DOHH2 (cell line): ENCODE measurements at regions not wholly inside any gene's neighbourhood (a gene's known extent, or its start where the extent isn't known, plus 50 kb on each side); places are given as distances from the start of the nearest gene placed in this dataset.

ENCODE experiments used
- CTCF ChIP-seq: fragments of 200-600 bp; sonication (generic); IDR thresholded peaks from one replicate; pipeline ENCODE4 v1.5.1; 2014; ENCODE audit warnings: antibody characterized with exemption, mild to moderate bottlenecking, low read depth, low read length; ENCODE audit not compliant: poor library complexity, severe bottlenecking
- EZH2phosphoT487 ChIP-seq: fragments of 200-600 bp; sonication (generic); IDR thresholded peaks from 2 replicates; pipeline ENCODE4 v1.6.1; 2017; ENCODE audit warnings: borderline replicate concordance, mild to moderate bottlenecking, antibody characterized with exemption, low read length, moderate library complexity, mixed read lengths

DNA sequence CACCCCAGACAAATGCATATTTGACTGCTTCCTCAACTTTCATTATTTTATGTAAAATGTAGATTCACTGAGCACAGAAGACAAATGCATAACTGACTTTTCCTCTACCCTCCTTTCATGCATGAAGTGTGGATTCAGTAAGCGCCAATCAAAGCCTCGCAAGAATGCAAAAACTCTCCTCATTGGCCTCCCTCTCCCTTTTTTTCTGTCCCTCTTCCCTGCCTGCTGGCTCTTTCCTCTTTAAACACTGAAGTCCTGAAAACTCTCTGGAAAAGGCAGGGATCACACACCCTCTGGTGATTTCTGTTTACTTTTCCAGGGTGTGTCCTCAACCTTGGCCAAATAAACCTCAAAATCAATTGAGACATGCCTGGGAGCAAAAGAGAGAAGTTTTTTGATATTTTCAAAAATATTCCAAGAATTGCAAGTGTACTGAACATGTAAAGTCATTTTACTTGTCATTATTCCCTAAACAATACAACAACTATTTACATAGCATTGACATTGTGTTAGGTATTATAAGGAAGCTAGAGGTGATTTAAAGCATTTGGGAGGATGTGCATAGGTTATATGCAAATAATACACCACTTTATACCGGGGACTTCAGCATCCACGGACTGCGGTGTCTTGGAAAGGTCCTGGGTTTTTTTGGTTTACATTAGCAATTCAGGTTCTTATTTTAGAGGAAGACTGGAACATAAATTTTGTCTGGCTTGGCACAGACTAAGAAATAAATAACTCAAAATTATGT, 71.4 kb downstream of the SEC61G start:
- no peak for TF ChIP-seq CTCF
- no peak for TF ChIP-seq EZH2phosphoT487
